A549 (cell line): ENCODE measurements at regions not wholly inside any gene's neighbourhood (a gene's known extent, or its start where the extent isn't known, plus 50 kb on each side); places are given as distances from the start of the nearest gene placed in this dataset.

Experiments
- ATAC-seq, 2 experiments: fragments of 200-7000 bp in 1 of 2; fragments of >200 bp in 1 of 2; cut with Nextera tagmentation in 1 of 2; cut with Tn5 transposase in 1 of 2; 3 replicates each; pipeline versions ENCODE4 v1.8.0 to v1.9.1; 2018 to 2020; ENCODE audit warnings: mild to moderate bottlenecking in 1 of 2, moderate library complexity in 1 of 2
- CTCF ChIA-PET: fragments of 300-600 bp; sonication (Branson Sonifier 250); formaldehyde crosslinking; extraction: SDS; loops from one replicate; lab custom pipeline; 2021; ENCODE audit warnings: antibody characterized with exemption, inconsistent platforms; lab: Yijun Ruan, JAX
- POLR2A ChIA-PET: fragments of 350-600 bp; formaldehyde crosslinking; extraction: SDS; loops from one replicate; lab custom pipeline; 2021; ENCODE audit warnings: antibody characterized with exemption, inconsistent platforms; lab: Yijun Ruan, JAX
- DNase-seq, 2 experiments: peaks; one replicate each; pipeline versions ENCODE4 v3.0.0 to v3.0.0-alpha.2; 2011 to 2016; ENCODE audit warnings: low read depth in 1 of 2, low spot score in 1 of 2
- FAIRE-seq: peaks from 2 replicates; lab custom pipeline; 2011; peaks lifted over from hg19 to GRCh38; lab: Jason Lieb, UNC
- H3K27ac ChIP-seq, 2 experiments: fragments of >200 bp; sonication (Bioruptor Twin); formaldehyde crosslinking; 3 replicates each; pipeline ENCODE4 v1.5.1; 2016 to 2017
- H3K4me1 ChIP-seq: fragments of >200 bp; sonication (Bioruptor Twin); formaldehyde crosslinking; 3 replicates; pipeline ENCODE4 v1.6.1; 2016
- H3K4me2 ChIP-seq: fragments of >200 bp; sonication (Bioruptor Twin); formaldehyde crosslinking; 3 replicates; pipeline ENCODE4 v1.6.1; 2016
- H3K4me3 ChIP-seq: fragments of >200 bp; sonication (Bioruptor Twin); formaldehyde crosslinking; 3 replicates; pipeline ENCODE4 v1.5.1; 2016
- H3K9me3 ChIP-seq: fragments of >200 bp; sonication (Bioruptor Twin); formaldehyde crosslinking; 3 replicates; pipeline ENCODE4 v1.6.1; 2016
- ATOH8 ChIP-seq: fragments of 250-450 bp; sonication (Bioruptor Pico); IDR thresholded peaks from 2 replicates; pipeline ENCODE4 v1.5.0; 2020; ENCODE audit warnings: low read depth, mild to moderate bottlenecking, moderate library complexity
- BCL3 ChIP-seq: fragments of >200 bp; sonication (Bioruptor Twin); formaldehyde crosslinking; IDR thresholded peaks from 3 replicates; pipeline ENCODE4 v1.6.1; 2016
- CEBPB ChIP-seq, 2 experiments: fragments of >200 bp in 1 of 2; sonication (Bioruptor Twin) in 1 of 2; formaldehyde crosslinking in 1 of 2; IDR thresholded peaks; 2 replicates each; pipeline ENCODE4 v1.6.1; 2012 to 2016
- CHD2 ChIP-seq: fragments of 150-350 bp; IDR thresholded peaks from 2 replicates; pipeline ENCODE4 v1.6.1; 2014; ENCODE audit warnings: low read length; ENCODE audit not compliant: partially characterized antibody
- CTCF ChIP-seq: fragments of >200 bp; sonication (Bioruptor Twin); formaldehyde crosslinking; IDR thresholded peaks from 3 replicates; pipeline ENCODE4 v1.5.1; 2016
- E2F6 ChIP-seq: IDR thresholded peaks from 2 replicates; pipeline ENCODE4 v1.6.1; 2012; ENCODE audit warnings: low read depth, borderline replicate concordance
- EHMT2 ChIP-seq: fragments of 200-600 bp; sonication (generic); IDR thresholded peaks from 2 replicates; pipeline ENCODE4 v1.6.1; 2016; ENCODE audit warnings: antibody characterized with exemption, low read depth, mild to moderate bottlenecking, moderate library complexity
- ELK1 ChIP-seq: fragments of 150-350 bp; IDR thresholded peaks from 2 replicates; pipeline ENCODE4 v1.6.1; 2014; ENCODE audit warnings: low read depth, mild to moderate bottlenecking, low read length
- MAX ChIP-seq: IDR thresholded peaks from 2 replicates; pipeline ENCODE4 v1.6.1; 2012
- MYC ChIP-seq: IDR thresholded peaks from 2 replicates; pipeline ENCODE4 v1.6.1; 2012; ENCODE audit warnings: mild to moderate bottlenecking, inconsistent platforms, low read length, improper control_type of control experiment, borderline replicate concordance
- NR3C1 ChIP-seq: fragments of >200 bp; sonication (Bioruptor Twin); formaldehyde crosslinking; IDR thresholded peaks from 3 replicates; pipeline ENCODE4 v1.6.1; 2017
- PBX3 ChIP-seq: IDR thresholded peaks from 2 replicates; pipeline ENCODE4 v1.6.1; 2012
- POLR2AphosphoS2 ChIP-seq: conservative IDR thresholded peaks from 2 replicates; pipeline ENCODE4 v1.6.1; 2012; ENCODE audit warnings: low read length, improper control_type of control experiment, inconsistent platforms
- RARB ChIP-seq: fragments of 250-450 bp; sonication (Bioruptor Pico); IDR thresholded peaks from 2 replicates; pipeline ENCODE4 v1.8.0; 2021; ENCODE audit warnings: mild to moderate bottlenecking, moderate library complexity
- REST ChIP-seq: fragments of 200-600 bp; sonication (generic); IDR thresholded peaks from 2 replicates; pipeline ENCODE4 v1.6.1; 2016; ENCODE audit warnings: antibody characterized with exemption, mild to moderate bottlenecking, moderate library complexity
- RFX5 ChIP-seq: fragments of 450-650 bp; IDR thresholded peaks from 2 replicates; pipeline ENCODE4 v1.7.1; 2014; ENCODE audit warnings: antibody characterized with exemption, mild to moderate bottlenecking, moderate library complexity
- SMC3 ChIP-seq: fragments of >200 bp; sonication (Bioruptor Twin); formaldehyde crosslinking; IDR thresholded peaks from 3 replicates; pipeline ENCODE4 v1.6.1; 2018; ENCODE audit warnings: inconsistent platforms
- ZFP36 ChIP-seq: fragments of 450-650 bp; IDR thresholded peaks from 2 replicates; pipeline ENCODE4 v1.6.1; 2014; ENCODE audit warnings: borderline replicate concordance; ENCODE audit not compliant: partially characterized antibody
- ZNF302 ChIP-seq: fragments of 250-450 bp; sonication (Bioruptor Pico); IDR thresholded peaks from 2 replicates; pipeline ENCODE4 v1.9.0; 2021; ENCODE audit warnings: inconsistent platforms, mild to moderate bottlenecking, moderate library complexity
- WGBS: methylation state at CpG from one replicate; pipeline ENCODE4 v1.1.6; 2017; ENCODE audit errors: missing lambda C conversion rate; 5-methylcytosine and 5-hydroxymethylcytosine counted together

GRCh38 chr13:22482496-22483000 lies 698.2 kb upstream of the SGCG start:
- TF ChIP-seq CHD2 (no peak), CTCF (no peak), MYC (no peak), SMC3 (no peak)
- H3K4me3 ChIP-seq: no peak overlapping the region
- 50% methylated on average over 2 of the region's 2 CpGs for WGBS
- H3K9me3 ChIP-seq: no peaks in the 10 kb centered on the region
- ChIA-PET POLR2A (no interaction called here), CTCF (interaction anchor here (0.6 kb wide), 1 partner anchor 40 kb away, joined by 3 read pairs; no protein-coding TSS in a partner anchor)
- H3K27ac ChIP-seq: no peak overlapping the region
- FAIRE-seq: no peak
- no peak overlapping the region for H3K4me2 ChIP-seq
- no peak for ATAC-seq
- DNase-seq: no peak
- no peaks in the 10 kb centered on the region for H3K4me1 ChIP-seq

- no peaks in the 10 kb centered on the region for H3K9me3 ChIP-seq
- ChIA-PET POLR2A (no interaction called here), CTCF (no interaction called here)
- no peak overlapping the region for H3K4me3 ChIP-seq
- no peak overlapping the region for H3K4me2 ChIP-seq
- H3K4me1 ChIP-seq: no peaks in the 10 kb centered on the region
- H3K27ac ChIP-seq: no peak overlapping the region
- no peak for DNase-seq
- TF ChIP-seq CEBPB (IDR thresholded peaks at IDR 0.05) (no peak), ZFP36 (no peak), EHMT2 (no peak), MAX (no peak), ATOH8 (CRISPR knock-in tag) (no peak), RFX5 (no peak), PBX3 (no peak), RARB (CRISPR knock-in tag) (no peak), BCL3 (no peak), POLR2AphosphoS2 (no peak), ZNF302 (no peak), ELK1 (no peak), REST (no peak), E2F6 (no peak), NR3C1 (no peak)
- ATAC-seq: no peak
- 73% methylated on average over 1 of the region's 1 CpG for WGBS
- FAIRE-seq: no peak
Measured at GRCh38 chr13:22483276-22483675, 697.5 kb upstream of the SGCG start.
